T-helper 1 cell treated with Interleukin-12 subunit alpha and Interleukin-12 subunit beta and Interleukin-4 antibody, amounts not matched to agents 30 ng/mL and 1 ng/mL, for 36 hours (primary cell): ENCODE measurements at regions not wholly inside any gene's neighbourhood (a gene's known extent, or its start where the extent isn't known, plus 50 kb on each side); places are given as distances from the start of the nearest gene placed in this dataset.

ENCODE experiments used
- intact Hi-C: fragments of 100-400 bp; cut with micrococcal nuclease; formaldehyde crosslinking; loops from one replicate; pipeline ENCODE4 v1.15.1; 2024

GRCh38 chr2:76584474-76584873 is 873.8 kb upstream of the GCFC2 start:
- intact Hi-C loops, result no loop called here

DNA sequence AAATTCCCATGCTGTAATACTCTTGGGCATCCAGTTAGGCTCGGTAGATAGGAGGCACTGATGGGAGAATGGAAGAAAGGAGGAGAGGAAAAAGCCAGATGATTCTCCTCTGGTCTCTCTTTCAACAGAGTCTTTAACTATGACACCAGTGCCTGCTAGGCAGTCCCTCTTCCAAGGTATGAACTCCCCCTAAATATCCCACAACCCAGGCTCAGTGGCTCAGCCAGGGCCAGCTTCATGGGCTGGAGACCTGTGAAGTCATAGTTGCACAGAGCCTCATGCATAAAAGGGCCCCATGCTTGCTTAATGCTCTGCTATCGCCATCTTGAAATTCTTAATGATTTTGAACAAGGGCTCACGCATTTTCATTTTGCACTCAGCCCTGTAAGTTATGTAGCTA is 869.2 kb upstream of the GCFC2 start:
- intact Hi-C loops, result no loop called here

GRCh38 chr2:76572981-76573380 is 862.3 kb upstream of the GCFC2 start:
- intact Hi-C loops, result no loop called here

DNA sequence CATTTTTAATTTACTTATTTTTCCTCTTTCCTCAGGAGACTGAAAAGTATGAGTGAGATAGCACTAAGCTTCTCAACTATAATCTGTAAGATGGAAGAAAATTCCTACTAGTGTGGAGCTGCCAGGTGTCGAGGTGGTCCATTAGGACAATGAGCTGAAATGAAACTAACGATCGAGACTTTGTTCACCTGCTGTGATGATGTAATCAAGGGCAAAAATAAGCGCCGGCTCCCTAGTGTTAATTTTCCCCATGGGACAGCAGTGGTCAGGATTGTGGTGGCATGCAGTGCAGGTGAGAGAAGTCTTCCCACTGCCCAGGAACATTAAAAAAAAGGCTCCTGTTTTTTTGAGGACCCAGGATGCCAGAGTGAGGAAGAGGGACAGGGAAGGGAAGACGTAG is 859.1 kb upstream of the GCFC2 start:
- intact Hi-C loops, result no loop called here

DNA sequence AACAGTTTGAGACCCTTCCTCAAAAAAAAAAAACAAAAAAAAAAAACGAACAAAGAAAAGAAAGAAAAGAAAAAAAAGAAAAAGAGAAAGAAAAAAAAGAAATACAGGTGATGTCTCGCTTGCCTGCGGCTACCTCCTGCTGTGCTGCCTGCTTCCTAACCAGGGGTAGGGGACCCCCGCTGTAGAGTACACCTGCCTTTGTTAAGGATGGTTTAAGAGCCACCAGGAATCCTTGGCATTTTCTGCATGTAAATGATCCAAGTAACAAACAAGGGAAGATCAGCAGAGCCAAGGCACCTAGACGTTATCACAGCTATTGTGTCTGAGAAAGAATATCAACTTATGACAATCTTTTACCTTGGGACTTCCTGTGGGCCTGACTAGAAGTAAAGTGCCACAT is 856.8 kb upstream of the GCFC2 start:
- intact Hi-C loops, result no loop called here

DNA sequence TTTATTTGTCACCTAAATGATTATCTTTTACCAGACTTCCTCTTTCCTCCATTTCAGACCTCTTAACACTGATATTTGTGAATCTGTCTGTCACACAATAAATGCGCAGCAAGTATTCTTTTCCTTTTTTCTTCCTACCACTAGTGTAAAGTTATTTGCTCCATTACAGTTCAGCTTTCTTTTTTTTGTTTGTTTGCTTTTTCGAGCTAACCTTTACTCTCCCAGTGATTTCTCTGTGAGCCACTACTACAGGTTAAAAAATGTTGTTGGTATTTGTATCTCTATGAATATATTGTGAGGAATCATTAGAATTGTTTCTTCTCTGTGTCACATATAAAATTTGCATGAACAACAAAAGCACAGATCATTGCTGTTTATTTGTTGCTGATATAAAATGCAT is 854.0 kb upstream of the GCFC2 start:
- intact Hi-C loops, result no loop called here

GRCh38 chr2:76563730-76564129 is 853.0 kb upstream of the GCFC2 start:
- intact Hi-C loops, result no loop called here

DNA sequence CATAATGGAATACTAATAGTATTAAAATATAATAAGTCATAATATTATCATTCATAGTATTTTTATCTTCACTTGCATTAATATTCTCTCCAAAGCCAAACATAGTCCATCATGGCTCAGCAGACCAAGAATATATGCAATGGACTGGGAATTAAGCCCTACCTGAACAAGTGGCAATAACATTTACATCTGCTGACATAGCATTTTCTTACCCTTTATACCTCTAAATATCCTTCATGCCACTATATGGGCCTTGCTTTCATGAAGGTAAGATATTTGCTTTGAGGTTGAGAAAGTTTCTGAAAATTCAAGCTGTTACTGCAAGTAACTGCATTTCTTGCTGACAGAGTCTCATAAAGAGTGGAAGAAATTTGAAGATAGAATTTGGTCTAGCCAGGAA is 847.4 kb upstream of the GCFC2 start:
- intact Hi-C loops, result no loop called here

GRCh38 chr2:76556018-76556417 is 845.3 kb upstream of the GCFC2 start:
- intact Hi-C loops, result no loop called here

DNA sequence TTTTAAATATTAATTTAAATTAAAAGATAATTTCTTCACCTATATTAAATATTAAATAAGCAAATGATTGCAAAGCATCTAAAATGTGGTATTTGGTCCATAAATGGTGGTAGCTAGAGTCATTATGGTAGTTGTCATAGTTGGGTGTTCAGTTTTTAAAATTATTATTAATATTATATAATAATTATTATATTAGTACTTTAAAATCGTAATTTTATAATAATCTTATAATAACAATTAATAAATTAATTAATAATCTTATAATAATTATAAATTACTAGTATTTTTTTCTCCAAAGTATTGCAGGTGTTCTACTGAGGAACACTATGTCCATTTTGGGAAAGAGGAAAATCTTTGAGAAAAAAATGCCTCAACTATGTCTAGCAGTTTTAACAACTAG is 835.5 kb upstream of the GCFC2 start:
- intact Hi-C loops, result no loop called here

GRCh38 chr2:76544901-76545300 is 834.2 kb upstream of the GCFC2 start:
- intact Hi-C loops, result no loop called here

GRCh38 chr2:76517574-76517909 is 806.8 kb upstream of the GCFC2 start:
- intact Hi-C loops, result no loop called here

DNA sequence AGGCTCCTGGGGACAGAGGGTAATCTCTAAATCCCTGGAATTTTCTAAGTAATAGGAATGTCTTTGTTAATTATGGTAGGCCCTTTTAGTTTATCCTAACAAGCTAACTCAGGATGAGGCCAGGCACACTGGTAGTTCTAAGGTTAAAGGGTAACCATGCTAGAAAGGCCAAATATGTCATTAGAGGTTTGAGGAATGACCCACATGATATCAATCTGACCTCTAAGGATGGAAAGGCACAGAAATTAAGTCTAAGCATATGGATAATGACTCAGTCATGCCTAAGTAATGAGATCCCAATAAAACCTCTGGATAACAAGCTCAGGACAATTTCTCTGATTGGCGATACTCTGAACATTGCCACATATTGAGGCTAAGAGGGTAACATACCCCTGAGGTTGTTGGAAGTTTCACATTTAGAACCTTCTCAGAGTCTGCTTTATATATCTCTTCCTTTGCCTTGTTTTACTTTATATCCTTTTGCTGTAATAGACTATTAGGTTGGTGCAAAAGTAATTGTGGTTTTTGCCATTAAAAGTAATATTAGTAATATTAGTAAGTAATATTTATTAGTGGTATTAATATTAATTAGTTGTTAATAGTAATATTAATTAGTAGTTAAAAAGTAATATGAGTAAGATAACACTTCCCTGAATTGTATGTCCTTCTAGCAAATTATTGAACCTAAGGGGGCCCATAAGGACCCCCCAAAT is 806.3 kb upstream of the GCFC2 start:
- intact Hi-C loops, result no loop called here

DNA sequence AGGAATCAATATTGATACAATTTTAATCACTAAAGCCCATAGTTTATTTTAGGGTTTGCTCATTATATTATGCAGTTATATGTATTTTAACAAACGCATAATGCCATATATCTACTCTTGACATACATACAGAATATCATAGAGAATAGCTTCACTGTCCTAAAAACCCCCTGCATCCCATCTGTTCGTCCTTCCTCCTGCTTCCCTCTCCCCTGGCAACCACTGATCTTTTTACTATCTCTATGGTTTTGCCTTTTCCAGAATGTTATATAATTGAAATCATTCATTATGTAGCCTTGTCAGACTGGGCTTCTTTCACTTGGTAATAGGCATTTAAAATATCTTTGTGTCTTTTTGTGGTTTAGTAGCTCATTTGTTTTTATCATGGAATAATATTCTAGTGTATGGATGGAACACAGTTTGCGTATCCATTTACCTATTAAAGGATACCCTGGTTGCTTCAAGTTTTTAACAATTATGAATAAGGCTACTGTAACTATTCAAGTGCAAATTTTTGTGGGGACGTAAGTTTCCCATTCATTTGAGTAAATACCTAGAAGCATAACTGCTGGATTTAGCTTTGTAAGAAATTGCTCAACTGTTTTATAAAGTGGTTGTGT is 801.6 kb upstream of the GCFC2 start:
- intact Hi-C loops, result no loop called here

- intact Hi-C loops, result no loop called here
These were observed 795.8 kb upstream of the GCFC2 start for GRCh38 chr2:76506538-76506937.

GRCh38 chr2:76501641-76502040 is 790.9 kb upstream of the GCFC2 start:
- intact Hi-C loops, result no loop called here

DNA sequence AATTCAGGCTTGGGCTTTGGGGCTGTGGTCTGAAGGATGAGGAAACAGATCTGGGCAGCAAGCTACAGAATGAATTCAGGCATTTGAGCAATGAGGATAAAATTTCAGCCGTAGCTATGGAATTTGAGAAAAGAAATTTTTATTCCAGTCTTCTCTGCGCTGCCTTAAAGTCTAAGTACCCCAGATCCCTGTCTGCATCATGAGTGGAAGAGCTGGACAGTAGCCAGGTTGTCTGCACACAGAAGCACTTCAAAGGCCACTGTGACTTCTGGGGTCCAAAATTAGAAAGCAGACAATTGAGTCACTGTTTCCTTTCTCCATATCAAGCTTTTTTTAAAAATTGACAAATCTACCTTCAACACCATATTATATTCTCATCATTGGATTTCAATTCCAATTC is 787.6 kb upstream of the GCFC2 start:
- intact Hi-C loops, result no loop called here

DNA sequence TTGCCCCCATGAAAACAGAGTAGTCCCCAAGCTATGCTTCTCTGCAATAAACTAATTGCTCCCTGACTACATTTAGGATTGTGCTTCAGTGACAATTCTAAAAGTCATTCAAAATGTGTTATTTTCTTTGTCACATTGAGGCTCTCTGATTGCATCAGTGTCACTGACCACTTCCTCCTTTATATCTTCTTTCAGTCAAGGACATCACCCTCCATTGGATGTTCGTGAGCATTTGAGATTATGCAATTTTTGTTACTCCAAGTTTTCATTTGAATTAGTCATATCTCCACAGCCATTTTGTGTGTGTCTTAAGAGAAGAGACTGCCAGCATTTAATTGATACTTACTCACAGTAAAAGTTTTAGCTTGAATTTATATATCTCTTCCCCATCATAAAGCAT is 780.8 kb upstream of the GCFC2 start:
- intact Hi-C loops, result no loop called here

DNA sequence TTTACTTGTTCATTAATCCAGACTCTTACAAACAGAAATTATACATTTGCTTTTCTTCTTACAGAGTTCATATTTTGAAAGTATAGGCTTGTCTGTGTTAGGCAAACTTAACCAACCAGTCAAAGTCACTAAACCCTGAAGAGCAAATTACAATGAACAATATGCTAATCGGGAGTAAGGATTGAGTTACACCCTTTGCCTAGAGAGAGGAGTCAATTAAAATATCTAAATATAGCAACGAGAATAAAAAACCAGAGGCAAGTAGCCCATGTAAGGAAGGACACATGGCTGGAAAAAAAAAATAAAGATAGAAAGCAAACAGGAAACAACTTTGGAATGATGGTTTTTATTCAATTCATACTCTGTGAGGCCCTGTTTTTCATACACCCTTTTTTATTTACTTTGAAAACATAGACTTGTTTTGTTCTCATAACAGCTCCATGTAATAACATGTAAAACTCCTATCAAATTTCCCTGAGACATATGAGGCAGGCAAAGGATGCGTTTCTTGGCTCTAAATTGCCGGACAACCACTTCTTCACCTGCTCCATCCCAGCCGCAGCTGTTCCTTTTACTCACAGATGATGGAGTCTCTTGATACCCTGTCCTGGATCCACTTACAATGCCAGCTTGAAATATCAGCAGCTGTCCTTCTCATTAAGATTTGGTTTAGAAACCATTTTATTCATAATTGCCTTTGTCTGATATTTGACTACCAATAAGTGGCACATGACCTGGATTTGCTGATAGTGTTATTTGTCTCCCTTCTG is 767.7 kb upstream of the GCFC2 start:
- intact Hi-C loops, result no loop called here

- intact Hi-C loops, result no loop called here
These were observed 762.2 kb upstream of the GCFC2 start for GRCh38 chr2:76472946-76473345.

GRCh38 chr2:76469066-76469465 is 758.4 kb upstream of the GCFC2 start:
- intact Hi-C loops, result no loop called here

GRCh38 chr2:76467326-76467725 is 756.6 kb upstream of the GCFC2 start:
- intact Hi-C loops, result no loop called here

DNA sequence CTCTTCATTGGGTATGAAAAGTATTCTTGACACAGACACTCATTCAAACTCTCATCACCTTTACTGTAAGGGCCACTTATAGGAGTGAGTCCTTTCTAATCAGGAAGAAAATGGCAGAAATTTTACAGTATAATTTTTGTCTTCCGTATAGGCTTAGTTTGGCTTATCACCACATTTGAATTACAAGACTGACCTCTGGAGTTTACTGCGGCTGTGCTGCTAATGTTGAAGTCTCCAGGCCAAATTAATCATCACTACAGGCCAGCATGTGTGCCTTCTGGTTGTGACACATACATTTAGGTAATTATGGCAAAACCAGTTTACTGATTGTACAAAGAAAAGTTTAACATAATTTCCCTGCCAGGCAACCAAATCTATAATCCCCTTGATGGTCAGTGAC is 753.6 kb upstream of the GCFC2 start:
- intact Hi-C loops, result no loop called here
